AG08395 (cell line): ENCODE measurements at regions not wholly inside any gene's neighbourhood (a gene's known extent, or its start where the extent isn't known, plus 50 kb on each side); places are given as distances from the start of the nearest gene placed in this dataset.
A peak's percentile ranks its signal among the peaks of the same experiment; 100 is the strongest.
"Not testable (repeated sequence)": the region's sequence is repeated elsewhere in the genome, so short reads cannot be mapped to it uniquely, and the experiment has no call there.

Source experiments
- DNase-seq: peaks from one replicate; pipeline ENCODE4 v3.0.0; 2012; ENCODE audit warnings: mixed read lengths, low spot score

DNA sequence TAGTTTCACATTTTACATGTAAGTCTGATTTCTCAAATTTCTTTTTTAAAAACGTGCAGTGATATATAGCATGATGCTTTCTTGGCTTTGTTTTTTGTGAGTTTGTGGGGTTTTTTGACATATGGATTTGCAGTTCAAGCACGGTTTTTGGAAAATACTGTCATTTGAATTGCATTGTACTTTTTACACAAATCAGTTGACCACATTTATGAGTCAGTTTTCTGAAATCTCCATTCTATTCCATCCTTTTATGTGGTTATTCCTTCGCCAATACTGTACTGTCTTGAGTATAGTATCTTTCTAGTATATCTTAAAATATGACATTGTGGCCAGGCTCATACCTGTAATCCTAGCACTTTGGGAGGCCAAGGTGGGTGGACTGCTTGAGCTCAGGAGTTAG lies 890.0 kb upstream of the CITED2 start:
- DNase-seq, result no peak

GRCh38 chr6:140258302-140258701 lies 883.9 kb upstream of the CITED2 start:
- DNase-seq, result not testable (repeated sequence)

GRCh38 chr6:140256248-140256647 lies 881.8 kb upstream of the CITED2 start:
- DNase-seq, result no peak

DNA sequence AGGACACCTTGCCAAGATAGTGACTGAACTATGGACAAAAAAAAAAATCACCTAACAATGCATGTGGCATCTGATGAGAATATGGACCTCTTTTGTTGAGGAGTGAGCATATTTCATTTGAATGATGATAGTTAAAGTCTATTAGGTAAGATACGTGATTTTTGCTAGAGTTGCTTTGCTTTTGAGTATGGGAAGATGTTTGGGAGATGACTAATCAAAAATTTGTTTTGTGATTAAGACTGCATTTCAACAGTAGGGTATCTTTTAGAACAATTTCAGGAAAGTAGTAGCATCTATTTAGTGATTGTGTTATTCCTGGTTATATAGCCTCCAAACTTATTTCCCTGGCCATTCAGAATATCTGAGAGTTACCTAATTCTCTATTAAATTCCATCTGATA lies 878.6 kb upstream of the CITED2 start:
- DNase-seq, result peak; percentile 10

DNA sequence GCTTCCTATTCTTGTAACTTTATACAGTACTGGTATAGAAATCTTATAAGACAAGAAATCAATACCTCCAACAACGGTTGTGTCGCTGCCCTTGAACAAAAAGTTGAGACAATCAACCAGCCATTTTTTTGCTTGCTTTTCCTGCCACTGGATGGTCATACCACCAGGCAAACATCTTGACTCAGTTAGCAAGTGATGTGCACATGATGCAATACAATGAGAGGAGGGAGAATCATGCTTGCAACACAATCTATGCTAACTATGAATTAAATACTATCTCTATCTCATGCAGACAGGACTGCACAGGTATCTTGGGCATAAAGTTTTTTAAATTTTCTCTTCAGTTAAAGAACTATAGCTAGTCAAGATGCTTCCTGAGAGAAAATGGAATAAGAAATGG lies 877.7 kb upstream of the CITED2 start:
- no peak for DNase-seq

- DNase-seq, result no peak
These were observed 871.0 kb upstream of the CITED2 start for GRCh38 chr6:140245296-140246040.

GRCh38 chr6:140237251-140237650 lies 862.8 kb upstream of the CITED2 start:
- no peak for DNase-seq

DNA sequence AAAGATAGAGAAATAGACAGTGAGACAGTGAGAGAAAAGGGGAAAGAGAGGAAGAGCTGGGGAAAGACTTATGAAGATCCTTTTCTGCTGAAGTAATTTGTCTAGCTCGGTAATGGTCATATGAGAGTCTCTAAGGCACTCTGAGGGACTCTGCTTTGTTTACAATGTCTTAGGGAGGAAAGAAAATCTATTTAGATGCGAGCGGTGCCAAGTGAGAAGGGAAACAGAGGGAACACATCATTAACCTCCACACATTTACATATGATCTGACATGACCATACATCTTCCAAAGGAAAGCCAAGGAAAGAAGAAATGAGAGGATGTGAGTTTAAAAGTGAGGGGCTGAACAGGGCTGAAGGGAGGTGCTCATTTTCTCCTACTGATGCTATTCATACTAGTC lies 862.3 kb upstream of the CITED2 start:
- no peak for DNase-seq

GRCh38 chr6:140230282-140230681 lies 855.8 kb upstream of the CITED2 start:
- DNase-seq, result no peak

- DNase-seq, result no peak
These were observed 854.0 kb upstream of the CITED2 start for GRCh38 chr6:140228491-140228890.

- no peak for DNase-seq
These were observed 852.2 kb upstream of the CITED2 start for GRCh38 chr6:140226637-140227036.

DNA sequence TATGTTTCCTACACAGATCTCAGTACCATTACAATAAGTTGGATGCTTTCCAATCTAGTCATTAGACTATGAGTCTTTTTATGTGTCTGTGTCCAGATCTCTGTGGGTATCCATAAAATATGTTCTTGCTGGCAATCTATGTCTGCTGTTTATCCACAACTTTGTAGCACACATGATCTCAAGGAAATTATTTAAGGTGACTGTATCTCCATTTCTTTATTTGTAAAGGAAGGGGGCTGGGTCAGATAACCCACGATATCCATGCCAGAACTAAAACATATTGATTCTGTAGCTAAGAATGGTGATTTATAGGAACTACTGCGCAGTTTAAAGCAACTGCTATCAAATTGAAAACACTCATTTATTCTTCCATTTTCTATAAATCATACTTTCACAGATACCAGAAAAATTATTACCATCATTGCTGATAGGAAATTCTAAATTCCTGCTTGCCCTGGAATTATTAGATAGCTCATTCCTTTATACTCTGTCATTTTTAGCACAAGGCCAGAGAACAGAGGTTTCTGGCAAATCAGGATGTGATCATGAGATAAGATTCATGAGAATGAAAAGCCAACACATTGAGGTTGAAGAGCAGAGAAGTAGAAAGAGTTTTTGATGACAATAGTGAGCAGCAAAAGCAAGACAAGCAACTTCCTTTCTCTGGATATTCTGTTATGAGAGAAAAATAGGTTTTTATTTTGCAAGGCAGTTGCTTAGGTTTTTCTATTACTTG lies 851.4 kb upstream of the CITED2 start:
- DNase-seq, result peak; percentile 20

GRCh38 chr6:140217283-140217682 lies 842.8 kb upstream of the CITED2 start:
- DNase-seq, result no peak

- no peak for DNase-seq
These were observed 835.3 kb upstream of the CITED2 start for GRCh38 chr6:140209775-140210174.

- DNase-seq, result no peak
These were observed 833.8 kb upstream of the CITED2 start for GRCh38 chr6:140208286-140208685.

DNA sequence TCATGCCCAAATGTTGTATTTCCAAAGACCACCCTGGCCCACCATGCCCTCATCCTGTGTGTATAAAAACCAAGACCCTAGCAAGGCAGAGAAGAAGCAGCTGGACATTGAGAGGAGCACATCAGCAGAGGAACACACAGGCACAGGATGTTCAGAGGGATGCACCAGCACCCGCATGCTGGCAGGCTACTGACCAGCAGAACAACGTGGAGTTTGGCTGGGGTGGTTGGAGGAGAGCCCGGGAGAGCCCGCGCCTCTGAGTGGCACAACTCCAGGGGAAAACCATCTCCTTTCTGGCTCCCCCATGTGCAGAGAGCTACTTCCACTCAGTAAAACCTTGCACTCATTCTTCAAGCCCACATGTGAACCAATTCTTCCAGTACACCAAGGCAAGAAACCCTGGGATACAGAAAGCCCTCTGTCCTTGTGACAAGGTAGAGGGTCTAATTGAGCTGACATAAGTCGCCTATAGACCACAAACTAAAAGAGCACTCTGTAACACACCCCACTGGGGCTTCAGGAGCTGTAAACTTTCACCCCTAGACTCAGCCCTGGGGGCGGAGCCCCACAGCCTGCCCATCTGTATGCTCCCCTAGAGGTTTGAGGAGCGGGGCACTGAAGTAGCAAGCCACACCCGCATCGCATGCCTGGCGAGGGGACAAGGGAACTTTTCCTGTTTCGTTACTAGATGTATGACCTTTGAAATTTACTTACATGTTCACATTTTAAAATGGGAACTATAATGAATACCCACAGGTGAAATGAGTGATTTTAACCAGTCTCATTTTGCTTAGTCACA lies 831.5 kb upstream of the CITED2 start:
- no peak for DNase-seq

- DNase-seq, result no peak
These were observed 829.7 kb upstream of the CITED2 start for GRCh38 chr6:140204154-140204553.

- DNase-seq, result peak; percentile 45
These were observed 829.3 kb upstream of the CITED2 start for GRCh38 chr6:140203661-140204147.

DNA sequence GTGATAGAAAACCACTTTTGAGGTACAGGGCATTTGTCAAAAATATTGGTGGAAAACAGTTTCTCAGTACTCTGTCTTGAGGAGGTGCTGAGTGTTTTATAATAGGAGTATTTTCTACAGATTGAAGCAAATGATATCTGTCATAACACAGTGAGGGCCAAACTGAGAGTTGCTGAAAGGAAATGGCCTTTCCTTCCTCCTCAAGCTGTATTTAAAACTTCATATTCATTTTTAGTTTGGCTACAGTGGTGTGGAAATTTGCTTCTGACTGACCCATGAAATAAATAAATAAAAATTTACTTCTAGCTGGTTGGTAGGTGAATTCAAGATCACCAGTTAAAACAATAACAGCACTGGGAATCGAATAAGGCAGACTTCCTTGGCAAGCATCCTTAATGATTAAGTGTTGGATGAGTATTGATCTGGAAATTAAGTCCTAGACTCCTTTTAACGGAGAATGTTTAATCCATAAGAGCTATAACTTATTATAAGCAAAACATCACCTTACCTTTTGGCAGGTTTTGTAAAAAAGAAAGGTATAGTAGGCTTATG lies 828.6 kb upstream of the CITED2 start:
- DNase-seq, result no peak

- DNase-seq, result no peak
These were observed 827.5 kb upstream of the CITED2 start for GRCh38 chr6:140201787-140202458.

DNA sequence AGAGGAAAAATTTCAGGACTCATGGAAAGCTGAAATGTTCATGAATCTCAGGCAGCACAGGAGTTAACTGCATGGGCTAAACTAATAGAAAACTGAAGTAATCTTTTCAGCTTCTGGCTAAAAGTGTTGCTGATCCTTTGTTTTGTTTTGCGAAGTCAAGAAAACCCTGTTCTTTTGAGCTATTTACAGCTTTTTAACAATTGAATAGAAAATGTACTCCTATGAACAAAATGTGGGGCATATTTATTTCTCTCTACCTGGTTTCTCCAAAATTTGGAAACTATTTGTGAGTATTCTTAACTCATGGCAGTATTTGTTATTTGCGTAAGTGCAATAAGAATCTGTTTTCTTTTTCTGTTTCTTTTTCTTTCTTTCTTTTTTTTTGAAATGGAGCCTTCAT lies 818.8 kb upstream of the CITED2 start:
- DNase-seq, result no peak

- no peak for DNase-seq
These were observed 817.6 kb upstream of the CITED2 start for GRCh38 chr6:140192018-140192417.
